ENCODE measurements at regions not wholly inside any gene's neighbourhood (a gene's known extent, or its start where the extent isn't known, plus 50 kb on each side); places are given as distances from the start of the nearest gene placed in this dataset.

DNA sequence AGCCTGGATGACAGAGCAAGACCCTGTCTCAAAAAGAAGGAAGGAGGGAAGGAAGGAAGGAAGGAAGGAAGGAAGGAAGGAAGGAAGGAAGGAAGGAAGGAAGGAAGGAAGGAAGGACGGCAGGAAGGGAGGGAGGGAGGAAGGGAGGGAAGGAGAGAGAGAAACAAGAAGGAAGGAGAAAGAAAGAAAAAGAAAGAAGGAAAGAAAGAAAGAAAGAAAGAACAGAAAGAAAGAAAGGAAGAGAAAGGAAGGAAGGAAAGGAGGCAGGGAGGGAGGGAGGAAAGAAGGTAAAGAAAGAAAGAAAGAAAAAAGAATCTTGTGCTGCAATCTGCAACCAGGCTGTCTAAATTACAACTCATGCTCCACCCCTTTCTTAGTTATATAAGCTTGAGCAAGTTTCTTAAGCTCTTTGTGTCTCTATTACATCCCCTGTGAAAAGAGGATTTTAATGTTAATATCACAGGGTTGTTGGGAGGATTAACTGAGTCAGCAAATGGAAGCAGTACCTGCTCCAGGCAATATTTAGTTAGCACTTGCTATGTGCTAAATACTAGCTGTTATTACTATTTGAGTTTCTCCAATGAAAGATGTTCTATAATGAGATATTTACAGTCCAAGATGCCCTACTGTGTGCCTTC is 917.9 kb upstream of the AUTS2 start:
- no peak for DNase-seq (ENCODE audit: low read depth in 1 of 2, low spot score in 1 of 2)
- no peak for TF ChIP-seq JUND (IDR thresholded peaks at IDR 0.05; ENCODE audit: low read depth)
- in situ Hi-C loops (cut with HindIII; ENCODE audit: low pct_unique_long_range_greater_than_20kb, low sequenced_read_pairs): no loop called here

GRCh38 chr7:68682910-68683309 is 915.4 kb upstream of the AUTS2 start:
- in situ Hi-C loops (cut with HindIII; ENCODE audit: low pct_unique_long_range_greater_than_20kb, low sequenced_read_pairs): no loop called here
- DNase-seq (ENCODE audit: low read depth in 1 of 2, low spot score in 1 of 2): no peak
- no peak for TF ChIP-seq JUND (IDR thresholded peaks at IDR 0.05; ENCODE audit: low read depth)

DNA sequence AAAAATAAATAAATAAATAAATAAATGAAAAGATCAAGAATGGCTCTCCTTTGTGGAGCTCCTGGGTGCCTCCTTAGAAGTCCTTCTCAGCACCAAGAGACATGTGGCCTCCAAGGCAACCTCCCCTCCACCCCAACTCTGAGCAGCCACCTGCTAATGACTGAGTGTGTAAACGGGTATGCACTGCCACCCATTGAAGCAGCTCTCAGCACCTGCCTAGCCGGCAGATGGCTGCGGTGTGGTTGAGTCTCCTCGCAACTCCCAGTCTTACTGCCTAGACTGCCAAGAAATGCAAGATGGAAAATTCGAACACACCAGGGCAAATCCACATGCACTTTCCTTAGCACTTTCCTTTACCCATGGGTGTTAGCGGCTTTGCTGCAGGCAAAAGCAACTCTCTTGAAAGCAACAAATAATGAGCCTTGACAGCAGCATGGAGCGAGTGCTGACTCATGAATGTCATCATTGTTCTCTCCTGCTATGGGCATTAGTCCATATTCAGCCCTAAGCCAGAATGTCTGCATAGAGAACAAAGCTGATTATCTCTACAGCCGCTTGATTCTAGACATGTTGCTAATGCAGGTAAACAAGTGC is 913.9 kb upstream of the AUTS2 start:
- in situ Hi-C loops (cut with HindIII; ENCODE audit: low pct_unique_long_range_greater_than_20kb, low sequenced_read_pairs): no loop called here
- no peak for DNase-seq (ENCODE audit: low read depth in 1 of 2, low spot score in 1 of 2)

GRCh38 chr7:68684996-68685395 is 913.3 kb upstream of the AUTS2 start:
- in situ Hi-C loops (cut with HindIII; ENCODE audit: low pct_unique_long_range_greater_than_20kb, low sequenced_read_pairs): no loop called here
- TF ChIP-seq JUND (IDR thresholded peaks at IDR 0.05; ENCODE audit: low read depth): no peak
- DNase-seq (ENCODE audit: low read depth in 1 of 2, low spot score in 1 of 2): no peak

More for the DNA sequence above, 913.9 kb upstream of the AUTS2 start:
- TF ChIP-seq JUND (IDR thresholded peaks at IDR 0.05; ENCODE audit: low read depth): no peak

- no peak for TF ChIP-seq JUND (IDR thresholded peaks at IDR 0.05; ENCODE audit: low read depth)
- in situ Hi-C loops (cut with HindIII; ENCODE audit: low pct_unique_long_range_greater_than_20kb, low sequenced_read_pairs): no loop called here
- no peak for DNase-seq (ENCODE audit: low read depth in 1 of 2, low spot score in 1 of 2)
Measured at GRCh38 chr7:68688416-68689086, 909.7 kb upstream of the AUTS2 start.

- in situ Hi-C loops (cut with HindIII; ENCODE audit: low pct_unique_long_range_greater_than_20kb, low sequenced_read_pairs): no loop called here
- DNase-seq (ENCODE audit: low read depth in 1 of 2, low spot score in 1 of 2): peak in 1 of 2 experiments; percentile 34
- TF ChIP-seq JUND (IDR thresholded peaks at IDR 0.05; ENCODE audit: low read depth): no peak
Measured at GRCh38 chr7:68689087-68689433, 909.2 kb upstream of the AUTS2 start.

DNA sequence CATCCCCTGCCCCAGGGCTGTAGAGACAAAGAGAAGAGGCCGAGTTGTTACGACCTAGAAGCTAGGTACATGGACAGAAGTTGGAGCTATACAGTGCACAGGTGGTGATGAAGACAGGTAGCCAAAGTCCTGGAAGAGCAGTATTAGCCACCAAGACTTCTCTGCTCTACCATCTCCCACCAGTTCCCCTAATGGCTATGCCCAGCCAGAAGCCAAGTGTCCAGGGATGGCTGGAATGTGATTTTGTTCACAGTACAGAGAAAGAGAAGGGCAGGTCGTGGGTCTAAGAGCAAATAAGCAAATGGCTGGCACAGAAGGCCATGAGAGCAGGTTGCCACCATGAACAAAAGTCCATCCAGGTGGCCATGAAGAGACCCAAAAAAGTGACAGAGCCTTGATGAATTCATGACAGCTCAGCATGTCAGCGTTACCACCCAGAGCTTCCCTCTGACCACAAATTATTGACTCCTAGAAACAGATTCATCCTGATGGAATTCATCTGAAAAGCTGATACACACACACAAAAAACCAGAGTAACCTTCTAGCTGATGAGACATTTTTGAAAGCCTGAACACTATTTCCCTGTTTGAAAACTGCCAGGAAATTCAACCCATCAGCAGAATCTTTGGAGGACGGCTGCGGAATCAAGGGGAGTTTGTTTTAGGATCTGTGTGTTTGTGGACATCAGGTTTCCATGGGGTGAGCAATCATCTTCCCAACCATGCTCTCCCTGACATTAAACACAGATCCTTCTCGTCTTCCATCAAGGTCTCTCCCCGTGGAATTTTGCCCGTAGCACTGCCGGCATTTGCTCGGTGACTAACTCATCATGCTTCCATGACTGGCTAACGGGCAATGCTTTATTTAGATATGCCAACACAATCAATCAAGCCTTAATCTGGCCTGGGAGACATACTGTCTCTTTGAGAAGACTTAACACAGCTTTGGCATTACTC is 906.7 kb upstream of the AUTS2 start:
- TF ChIP-seq JUND (IDR thresholded peaks at IDR 0.05; ENCODE audit: low read depth): no peak
- in situ Hi-C loops (cut with HindIII; ENCODE audit: low pct_unique_long_range_greater_than_20kb, low sequenced_read_pairs): no loop called here
- DNase-seq (ENCODE audit: low read depth in 1 of 2, low spot score in 1 of 2): no peak

DNA sequence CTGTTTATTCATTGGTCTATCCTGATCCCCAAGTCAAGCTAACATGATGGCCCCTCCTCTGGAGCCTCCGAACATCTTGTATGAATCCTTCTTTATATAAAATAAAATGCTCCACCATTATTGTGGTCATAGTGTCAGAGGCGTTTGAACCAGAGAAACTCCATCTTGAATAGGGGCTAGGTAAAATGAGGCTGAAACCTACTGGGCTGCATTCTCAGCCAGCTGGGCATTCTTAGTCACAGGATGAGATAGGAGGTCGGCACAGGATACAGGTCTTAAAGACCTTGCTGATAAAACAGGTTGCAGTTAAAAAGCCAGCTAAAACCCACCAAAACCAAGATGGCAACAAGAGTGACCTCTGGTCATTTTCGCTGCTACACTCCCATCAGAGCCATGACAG is 905.8 kb upstream of the AUTS2 start:
- no peak for TF ChIP-seq JUND (IDR thresholded peaks at IDR 0.05; ENCODE audit: low read depth)
- in situ Hi-C loops (cut with HindIII; ENCODE audit: low pct_unique_long_range_greater_than_20kb, low sequenced_read_pairs): no loop called here
- no peak for DNase-seq (ENCODE audit: low read depth in 1 of 2, low spot score in 1 of 2)

DNA sequence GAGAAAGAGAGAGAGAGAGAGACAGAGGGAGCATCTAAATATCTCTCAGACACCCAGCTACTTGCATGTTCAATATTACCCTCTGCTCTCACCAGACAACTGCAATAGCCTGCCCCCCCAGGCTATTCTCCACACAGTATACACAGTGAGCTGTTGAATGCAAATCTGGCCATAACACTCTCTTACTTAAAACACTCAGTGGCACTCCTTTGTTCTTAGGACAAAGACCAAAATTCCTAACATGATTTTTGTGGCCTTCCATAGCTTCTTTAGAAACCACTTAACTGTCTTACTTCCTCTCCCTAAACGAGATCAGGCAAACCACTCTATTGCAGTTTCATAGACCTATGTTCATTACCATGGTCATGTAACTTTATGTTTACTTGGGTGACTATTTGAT is 903.6 kb upstream of the AUTS2 start:
- in situ Hi-C loops (cut with HindIII; ENCODE audit: low pct_unique_long_range_greater_than_20kb, low sequenced_read_pairs): no loop called here
- no peak for TF ChIP-seq JUND (IDR thresholded peaks at IDR 0.05; ENCODE audit: low read depth)
- no peak for DNase-seq (ENCODE audit: low read depth in 1 of 2, low spot score in 1 of 2)

GRCh38 chr7:68697796-68698280 is 900.4 kb upstream of the AUTS2 start:
- in situ Hi-C loops (cut with HindIII; ENCODE audit: low pct_unique_long_range_greater_than_20kb, low sequenced_read_pairs): no loop called here
- no peak for DNase-seq (ENCODE audit: low read depth in 1 of 2, low spot score in 1 of 2)
- TF ChIP-seq JUND (IDR thresholded peaks at IDR 0.05; ENCODE audit: low read depth): no peak

DNA sequence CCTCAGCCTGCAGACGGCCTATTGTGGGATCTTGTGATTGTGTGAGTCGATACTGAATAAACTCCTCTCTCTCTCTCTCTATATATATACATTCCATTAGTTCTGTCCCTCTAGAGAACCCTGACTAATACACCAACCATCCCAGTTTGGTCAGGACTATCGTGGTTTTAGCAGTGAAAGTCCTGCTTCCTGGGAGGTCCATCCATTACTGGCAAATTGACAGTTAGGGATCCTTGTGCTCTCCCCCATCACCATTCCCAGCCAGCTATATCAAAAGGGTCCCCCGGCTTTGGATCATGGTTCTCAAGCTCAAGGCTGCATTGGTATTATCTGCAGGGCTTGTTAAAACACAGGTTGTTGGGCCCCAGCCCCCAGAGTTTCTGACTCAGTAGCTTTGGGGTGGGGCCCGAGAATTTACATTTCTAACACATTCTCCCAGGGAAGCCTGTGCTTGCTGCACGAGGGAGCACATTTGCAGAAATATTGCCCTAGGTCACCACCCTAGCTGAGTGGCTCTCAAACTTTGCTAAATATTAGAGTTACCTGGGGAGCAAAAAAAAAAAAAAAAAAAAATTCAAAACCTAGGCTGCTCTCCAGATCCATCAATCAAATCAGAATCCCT is 899.1 kb upstream of the AUTS2 start:
- DNase-seq (ENCODE audit: low read depth in 1 of 2, low spot score in 1 of 2): no peak
- TF ChIP-seq JUND (IDR thresholded peaks at IDR 0.05; ENCODE audit: low read depth): no peak
- in situ Hi-C loops (cut with HindIII; ENCODE audit: low pct_unique_long_range_greater_than_20kb, low sequenced_read_pairs): no loop called here

DNA sequence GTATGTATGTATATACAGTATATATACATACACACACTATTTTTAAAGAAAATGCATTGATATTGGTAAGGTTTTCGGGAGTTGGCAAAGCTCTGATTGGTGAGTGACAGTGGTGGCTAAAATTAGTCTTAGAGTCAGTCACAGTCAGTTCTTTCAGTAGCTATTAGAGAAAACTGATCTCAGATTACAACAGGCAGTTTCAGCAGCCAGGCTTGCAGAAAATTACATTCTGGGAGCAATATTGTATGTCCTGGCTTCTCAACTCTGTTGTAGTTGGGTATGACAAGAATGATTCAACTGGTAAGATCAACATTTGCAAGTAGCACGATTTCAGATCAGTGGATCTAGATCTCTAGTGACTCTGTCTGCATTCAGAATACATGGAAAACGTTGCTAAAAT is 897.9 kb upstream of the AUTS2 start:
- DNase-seq (ENCODE audit: low read depth in 1 of 2, low spot score in 1 of 2): no peak

More for the DNA sequence above, 897.9 kb upstream of the AUTS2 start:
- in situ Hi-C loops (cut with HindIII; ENCODE audit: low pct_unique_long_range_greater_than_20kb, low sequenced_read_pairs): no loop called here
- TF ChIP-seq JUND (IDR thresholded peaks at IDR 0.05; ENCODE audit: low read depth): no peak
